OCI-LY3 (cell line): ENCODE measurements at regions not wholly inside any gene's neighbourhood (a gene's known extent, or its start where the extent isn't known, plus 50 kb on each side); places are given as distances from the start of the nearest gene placed in this dataset.

ENCODE experiments used
- H2AFZ ChIP-seq: fragments of 200-600, 300-600 bp; shearing (Covaris generic); 2 replicates; pipeline ENCODE4 v1.6.0; 2014; ENCODE audit warnings: antibody characterized with exemption, low read depth, low read length
- H3K27ac ChIP-seq: fragments of 200-600, 300-600 bp; sonication (generic); 2 replicates; pipeline ENCODE4 v1.5.1; 2014; ENCODE audit warnings: mild to moderate bottlenecking, low read length, moderate library complexity, mixed read lengths
- H3K27me3 ChIP-seq: fragments of 200-600, 300-600 bp; sonication (generic); 2 replicates; pipeline ENCODE4 v1.6.1; 2014; ENCODE audit warnings: low read depth, low read length, mixed read lengths
- H3K36me3 ChIP-seq: fragments of 200-600, 300-600 bp; sonication (generic); replicated peaks from 2 replicates; pipeline ENCODE3; 2014; ENCODE audit warnings: low read depth, low read length, mixed read lengths
- H3K4me1 ChIP-seq: fragments of 300-600, 200-600 bp; sonication (generic); 2 replicates; pipeline ENCODE4 v1.6.1; 2014; ENCODE audit warnings: low read length, mixed read lengths
- H3K4me2 ChIP-seq: fragments of 200-600, 300-600 bp; sonication (generic); 2 replicates; pipeline ENCODE4 v1.6.1; 2014; ENCODE audit warnings: low read length, mixed read lengths
- H3K4me3 ChIP-seq: fragments of 300-600, 200-600 bp; sonication (generic); 2 replicates; pipeline ENCODE4 v1.5.1; 2014; ENCODE audit warnings: antibody characterized with exemption, mild to moderate bottlenecking, low read length, moderate library complexity
- H3K79me2 ChIP-seq: fragments of 300-600, 200-600 bp; shearing (Covaris generic); 2 replicates; pipeline ENCODE4 v1.6.1; 2014; ENCODE audit warnings: mild to moderate bottlenecking, low read length, mixed read lengths
- H3K9ac ChIP-seq: fragments of 300-600, 200-600 bp; shearing (Covaris generic); 2 replicates; pipeline ENCODE4 v1.6.0; 2014; ENCODE audit warnings: mild to moderate bottlenecking, low read length, moderate library complexity
- H3K9me3 ChIP-seq: fragments of 200-600, 300-600 bp; shearing (Covaris generic); 2 replicates; pipeline ENCODE4 v1.6.1; 2014; ENCODE audit warnings: low read length, mixed read lengths; ENCODE audit not compliant: insufficient read depth
- H4K20me1 ChIP-seq: fragments of 200-600, 300-600 bp; sonication (generic); 2 replicates; pipeline ENCODE4 v1.6.1; 2016; ENCODE audit warnings: low read length, mixed read lengths; ENCODE audit not compliant: insufficient read depth
- EZH2phosphoT487 ChIP-seq: fragments of 200-600 bp; shearing (Covaris generic); IDR thresholded peaks from 2 replicates; pipeline ENCODE4 v1.6.1; 2018; ENCODE audit warnings: antibody characterized with exemption, mixed run types, low read depth
- TF ChIP-seq, protein P1 (sequence below): fragments of 200-600, 300-600 bp; sonication (generic); IDR thresholded peaks from 2 replicates; pipeline ENCODE4 v1.5.1; 2014; ENCODE audit warnings: antibody characterized with exemption, low read length, low read depth

DNA sequence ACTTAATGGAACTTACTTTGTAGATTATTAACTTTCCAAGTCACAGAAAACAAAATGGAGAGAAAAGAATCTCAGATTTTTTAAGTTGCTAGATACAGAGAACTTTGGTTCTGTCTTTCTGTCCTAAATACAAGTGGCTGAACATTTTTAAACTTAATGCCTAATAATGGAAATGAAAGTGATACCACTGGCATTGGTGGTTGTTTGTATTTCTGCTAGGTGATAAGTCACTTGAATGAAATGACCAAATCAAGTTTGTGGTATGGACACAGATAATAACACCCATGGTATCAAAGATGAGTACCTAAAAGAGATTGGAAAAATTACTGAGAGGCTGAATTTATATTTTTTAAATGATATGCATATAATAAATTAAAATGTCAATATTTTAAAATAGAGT, 502.1 kb downstream of the CNTN6 start:
- Histone ChIP-seq H3K4me3 (no peak overlapping the region), H3K27ac (no peak overlapping the region)
- TF ChIP-seq, protein P1, sequence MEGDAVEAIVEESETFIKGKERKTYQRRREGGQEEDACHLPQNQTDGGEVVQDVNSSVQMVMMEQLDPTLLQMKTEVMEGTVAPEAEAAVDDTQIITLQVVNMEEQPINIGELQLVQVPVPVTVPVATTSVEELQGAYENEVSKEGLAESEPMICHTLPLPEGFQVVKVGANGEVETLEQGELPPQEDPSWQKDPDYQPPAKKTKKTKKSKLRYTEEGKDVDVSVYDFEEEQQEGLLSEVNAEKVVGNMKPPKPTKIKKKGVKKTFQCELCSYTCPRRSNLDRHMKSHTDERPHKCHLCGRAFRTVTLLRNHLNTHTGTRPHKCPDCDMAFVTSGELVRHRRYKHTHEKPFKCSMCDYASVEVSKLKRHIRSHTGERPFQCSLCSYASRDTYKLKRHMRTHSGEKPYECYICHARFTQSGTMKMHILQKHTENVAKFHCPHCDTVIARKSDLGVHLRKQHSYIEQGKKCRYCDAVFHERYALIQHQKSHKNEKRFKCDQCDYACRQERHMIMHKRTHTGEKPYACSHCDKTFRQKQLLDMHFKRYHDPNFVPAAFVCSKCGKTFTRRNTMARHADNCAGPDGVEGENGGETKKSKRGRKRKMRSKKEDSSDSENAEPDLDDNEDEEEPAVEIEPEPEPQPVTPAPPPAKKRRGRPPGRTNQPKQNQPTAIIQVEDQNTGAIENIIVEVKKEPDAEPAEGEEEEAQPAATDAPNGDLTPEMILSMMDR = no peak
- TF ChIP-seq EZH2phosphoT487 = no peak

DNA sequence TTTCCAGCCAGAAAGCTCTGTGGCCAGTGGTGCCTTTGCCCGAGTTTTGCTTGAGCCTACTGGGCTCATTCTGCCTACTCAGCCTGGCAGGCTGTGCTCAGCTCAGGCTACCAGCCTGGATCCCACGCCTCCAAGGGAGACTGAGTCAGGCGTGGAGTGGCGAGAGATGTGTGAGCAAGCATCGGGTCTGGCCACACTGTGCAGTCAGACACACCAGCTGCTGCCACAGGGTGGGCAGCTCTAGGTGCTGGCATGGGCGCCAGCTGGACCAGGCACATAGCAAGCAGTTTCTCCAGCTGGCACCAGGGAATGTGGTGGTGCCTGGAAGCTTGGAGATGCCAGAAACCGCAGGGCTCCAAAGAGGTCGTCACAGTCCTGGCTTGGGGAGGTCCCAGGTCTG, 498.5 kb upstream of the CNTN4 start:
- no peaks in the 10 kb centered on the region for H3K79me2 ChIP-seq
- H3K4me3 ChIP-seq = no peak overlapping the region

More for the DNA sequence above, 502.1 kb downstream of the CNTN6 start:
- H2AFZ ChIP-seq = no peak overlapping the region
- H3K36me3 ChIP-seq = no peaks in the 10 kb centered on the region
- no peaks in the 10 kb centered on the region for H3K4me1 ChIP-seq
- H3K4me2 ChIP-seq = no peak overlapping the region
- H3K79me2 ChIP-seq = no peaks in the 10 kb centered on the region
- H3K9me3 ChIP-seq = peaks cover 1% of the 10 kb centered on the region
- no peaks in the 10 kb centered on the region for H4K20me1 ChIP-seq
- no peaks in the 10 kb centered on the region for H3K27me3 ChIP-seq
- H3K9ac ChIP-seq = no peak overlapping the region

DNA sequence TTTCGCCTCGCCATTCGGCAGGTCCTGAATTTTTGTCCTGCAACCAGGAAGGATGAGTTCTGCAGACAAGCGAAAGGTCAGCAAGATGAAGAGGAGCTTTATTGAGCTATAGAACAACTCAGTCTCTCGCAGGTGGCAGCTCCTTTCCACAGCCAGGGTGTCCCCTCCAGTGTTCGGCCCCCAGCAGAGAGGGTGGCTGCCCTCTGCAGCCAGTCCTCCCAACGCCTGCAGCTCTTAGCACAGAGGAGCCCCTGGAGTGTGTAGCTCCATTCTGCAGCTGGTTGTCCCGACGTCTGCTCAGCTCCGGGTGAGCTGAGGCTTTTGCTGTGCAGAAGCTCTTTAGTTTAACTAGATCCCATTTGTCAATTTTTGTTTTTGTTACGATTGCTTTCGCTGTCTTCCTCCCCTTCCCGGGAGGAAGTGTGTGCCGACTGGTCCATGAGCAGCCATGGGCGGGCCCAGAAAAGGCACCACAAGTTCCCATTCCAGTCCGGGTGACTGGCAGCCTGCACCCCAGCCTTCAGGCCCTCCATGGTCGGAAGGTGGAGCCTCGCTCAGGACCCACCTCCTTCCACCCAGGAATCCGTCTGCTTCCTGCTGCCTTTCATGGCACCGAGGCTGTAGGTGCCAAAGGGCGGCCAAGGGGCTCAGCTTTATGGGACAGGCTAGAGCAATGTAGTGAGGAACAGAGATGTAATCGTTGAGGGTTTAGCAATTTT, 497.8 kb upstream of the CNTN4 start:
- Histone ChIP-seq H3K4me3 (no peak overlapping the region), H3K9me3 (no peaks in the 10 kb centered on the region)

More for the DNA sequence above, 498.5 kb upstream of the CNTN4 start:
- Histone ChIP-seq H3K27ac (no peak overlapping the region), H3K4me2 (no peak overlapping the region), H4K20me1 (no peaks in the 10 kb centered on the region), H2AFZ (no peak overlapping the region), H3K36me3 (no peaks in the 10 kb centered on the region), H3K9me3 (no peaks in the 10 kb centered on the region), H3K27me3 (no peaks in the 10 kb centered on the region), H3K9ac (no peak overlapping the region), H3K4me1 (no peaks in the 10 kb centered on the region)
- TF ChIP-seq, protein P1 = no peak
- TF ChIP-seq EZH2phosphoT487 = no peak

DNA sequence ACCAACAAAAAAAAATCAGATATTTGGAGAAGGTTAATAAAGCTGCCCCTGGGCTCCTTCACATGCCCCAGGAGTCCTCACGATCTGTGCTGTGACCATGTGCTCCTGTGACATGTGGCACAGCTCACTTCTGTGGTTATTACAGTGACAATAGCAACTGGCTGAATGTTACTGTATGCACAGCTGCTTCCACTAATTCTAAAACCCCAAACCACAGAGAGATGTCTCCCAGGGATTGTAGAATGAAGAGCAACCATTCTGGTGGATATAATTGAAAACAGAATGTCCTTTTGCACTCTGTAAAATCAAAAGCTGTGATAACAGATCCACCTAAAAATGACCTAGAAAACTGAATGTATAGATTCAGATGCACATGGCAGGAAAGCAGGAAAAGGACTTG, 489.2 kb upstream of the CNTN4 start:
- H3K4me1 ChIP-seq = peaks cover 15% of the 10 kb centered on the region
- H3K4me2 ChIP-seq = no peak overlapping the region

More for the DNA sequence above, 497.8 kb upstream of the CNTN4 start:
- Histone ChIP-seq H3K4me2 (no peak overlapping the region), H2AFZ (no peak overlapping the region), H3K27ac (no peak overlapping the region), H3K27me3 (no peaks in the 10 kb centered on the region), H3K4me1 (no peaks in the 10 kb centered on the region), H3K79me2 (no peaks in the 10 kb centered on the region), H3K9ac (no peak overlapping the region), H4K20me1 (no peaks in the 10 kb centered on the region), H3K36me3 (no peaks in the 10 kb centered on the region)
- no peak for TF ChIP-seq EZH2phosphoT487
- TF ChIP-seq, protein P1 = no peak

More for the DNA sequence above, 489.2 kb upstream of the CNTN4 start:
- H3K27ac ChIP-seq = no peak overlapping the region
- no peaks in the 10 kb centered on the region for H3K36me3 ChIP-seq
- H3K4me3 ChIP-seq = no peak overlapping the region
- H2AFZ ChIP-seq = no peak overlapping the region
- TF ChIP-seq EZH2phosphoT487 = no peak
- TF ChIP-seq, protein P1 = no peak
- H4K20me1 ChIP-seq = no peaks in the 10 kb centered on the region
- H3K79me2 ChIP-seq = no peaks in the 10 kb centered on the region
- no peaks in the 10 kb centered on the region for H3K9me3 ChIP-seq
- no peak overlapping the region for H3K9ac ChIP-seq
- H3K27me3 ChIP-seq = no peaks in the 10 kb centered on the region
